T-helper 17 cell (primary cell): ENCODE measurements at regions not wholly inside any gene's neighbourhood (a gene's known extent, or its start where the extent isn't known, plus 50 kb on each side); places are given as distances from the start of the nearest gene placed in this dataset.
"Not testable (repeated sequence)": the region's sequence is repeated elsewhere in the genome, so short reads cannot be mapped to it uniquely, and the experiment has no call there.

Experiments used
- ATAC-seq: fragments of 150-1000 bp; cut with Tn5 transposase; 2 replicates; pipeline ENCODE4 v1.10.0; 2021; ENCODE audit warnings: mild to moderate bottlenecking, moderate library complexity
- DNase-seq, 3 donors: peaks; one replicate each; pipeline versions ENCODE4 v3.0.0 to v3.0.0-alpha.2; 2020 to 2021
- H3K9me3 ChIP-seq: one replicate; pipeline ENCODE4 v1.7.0; 2013; ENCODE audit warnings: low read length, mild to moderate bottlenecking; ENCODE audit not compliant: control insufficient read depth, poor library complexity, severe bottlenecking
- H3K27ac Mint-ChIP-seq: one replicate; pipeline ENCODE4 v1.8.0; 2022; ENCODE audit warnings: mild to moderate bottlenecking, moderate library complexity, mixed read lengths
- H3K27me3 Mint-ChIP-seq: one replicate; pipeline ENCODE4 v1.8.0; 2022; ENCODE audit warnings: mixed read lengths
- H3K36me3 Mint-ChIP-seq: one replicate; pipeline ENCODE4 v1.8.0; 2022; ENCODE audit warnings: low read depth, mixed read lengths
- H3K4me1 Mint-ChIP-seq: one replicate; pipeline ENCODE4 v1.8.0; 2022; ENCODE audit warnings: mild to moderate bottlenecking, mixed read lengths
- H3K4me3 Mint-ChIP-seq: one replicate; pipeline ENCODE4 v1.8.0; 2022; ENCODE audit warnings: mild to moderate bottlenecking, moderate library complexity, mixed read lengths

DNA sequence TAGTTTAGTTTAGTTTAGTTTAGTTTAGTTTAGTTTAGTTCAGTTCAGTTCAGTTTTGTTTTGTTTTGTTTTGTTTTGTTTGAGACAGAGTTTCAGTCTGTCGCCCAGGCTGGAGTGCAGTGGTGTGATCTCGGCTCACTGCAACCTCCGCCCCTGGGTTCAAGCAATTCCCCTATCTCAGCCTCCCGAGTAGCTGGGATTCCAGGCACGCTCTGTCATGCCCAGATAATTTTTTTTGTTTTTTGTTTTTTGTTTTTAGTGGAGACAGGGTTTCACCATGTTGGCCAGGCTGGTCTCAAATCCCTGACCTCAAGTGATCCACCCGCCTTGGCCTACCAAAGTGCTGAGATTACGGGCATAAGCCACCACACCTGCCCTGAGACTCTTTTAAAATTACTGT, 120.0 kb downstream of the LHX2 start:
- DNase-seq, H3K27me3 Mint-ChIP-seq, H3K27ac Mint-ChIP-seq, H3K4me3 Mint-ChIP-seq, H3K36me3 Mint-ChIP-seq, ATAC-seq, H3K9me3 ChIP-seq: not testable (repeated sequence)
- peaks cover 16% of the 10 kb centered on the region for H3K4me1 Mint-ChIP-seq

DNA sequence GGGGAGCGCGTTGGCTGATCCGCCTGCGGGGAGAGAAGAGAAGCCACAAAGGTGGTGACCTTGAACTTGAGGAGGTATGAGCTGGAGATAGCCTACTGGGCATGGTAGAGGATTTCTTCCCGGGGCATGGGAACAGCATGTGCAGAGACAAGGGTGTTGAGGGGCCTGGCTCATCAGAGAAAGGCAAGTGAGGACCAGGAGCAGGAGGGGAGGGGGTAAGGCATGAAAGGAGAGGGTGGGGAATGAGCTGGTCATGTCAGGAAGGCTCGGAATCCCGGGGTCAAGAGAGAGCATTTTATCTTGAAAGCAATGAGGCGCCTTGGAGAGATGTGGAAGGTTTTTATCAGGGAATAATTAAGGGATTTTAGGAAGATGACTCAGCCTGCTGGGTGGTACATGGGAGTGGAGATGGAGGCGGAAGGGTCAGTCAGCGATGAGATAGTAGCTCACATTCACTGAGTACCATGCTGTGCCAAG, 121.1 kb downstream of the LHX2 start:
- no peak for ATAC-seq
- no peak for DNase-seq
- Mint-ChIP-seq H3K27ac (no peak overlapping the region), H3K36me3 (no peaks in the 10 kb centered on the region), H3K4me1 (peaks cover 9% of the 10 kb centered on the region), H3K4me3 (no peak overlapping the region), H3K27me3 (peaks cover 4% of the 10 kb centered on the region)
- H3K9me3 ChIP-seq = no peaks in the 10 kb centered on the region

DNA sequence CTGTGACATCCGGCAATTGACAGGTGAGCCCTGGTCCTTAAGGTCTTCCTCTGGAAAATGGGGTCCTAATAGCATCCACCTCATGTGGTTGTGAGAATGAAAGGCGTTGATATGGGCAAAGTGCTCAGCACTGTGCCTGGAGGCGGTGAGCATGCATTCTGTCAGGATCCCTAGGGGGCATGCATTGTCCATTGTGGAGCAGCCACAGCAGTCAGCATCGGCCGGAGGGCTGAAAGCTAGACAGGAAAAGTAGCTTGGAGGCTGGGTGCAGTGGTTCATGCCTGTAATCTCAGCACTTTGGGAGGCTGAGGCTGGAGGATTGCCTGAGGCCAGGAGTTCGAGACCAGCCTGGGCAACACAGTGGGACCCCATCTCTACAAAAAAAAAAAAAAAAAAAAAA, 122.2 kb downstream of the LHX2 start:
- H3K4me3 Mint-ChIP-seq = no peak overlapping the region
- H3K9me3 ChIP-seq = no peaks in the 10 kb centered on the region
- peaks cover 9% of the 10 kb centered on the region for H3K4me1 Mint-ChIP-seq
- ATAC-seq (no peak), DNase-seq (no peak)
- no peak overlapping the region for H3K27ac Mint-ChIP-seq
- no peaks in the 10 kb centered on the region for H3K36me3 Mint-ChIP-seq
- H3K27me3 Mint-ChIP-seq = peaks cover 4% of the 10 kb centered on the region

DNA sequence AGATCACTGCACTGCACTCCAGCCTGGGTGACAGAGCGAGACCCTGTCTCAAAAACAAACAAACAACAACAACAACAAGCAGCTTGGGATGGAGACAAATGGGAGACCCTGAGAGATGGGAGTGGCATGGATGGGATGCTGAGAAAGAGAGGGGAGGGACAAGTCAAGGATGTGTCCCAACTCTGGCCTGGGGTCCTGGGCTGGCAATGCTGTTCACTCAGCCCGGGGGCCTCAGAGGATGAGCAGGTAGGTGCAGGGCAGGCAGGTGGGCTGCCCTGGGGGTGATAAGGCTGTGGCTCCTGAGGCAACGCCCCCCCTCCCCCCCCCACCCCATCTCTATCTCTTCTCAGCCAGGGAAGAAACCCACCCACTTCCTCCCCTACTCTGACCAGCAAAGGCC, 123.0 kb downstream of the LHX2 start:
- H3K9me3 ChIP-seq = no peaks in the 10 kb centered on the region
- Mint-ChIP-seq H3K27me3 (no peaks in the 10 kb centered on the region), H3K36me3 (no peaks in the 10 kb centered on the region), H3K4me1 (peaks cover 8% of the 10 kb centered on the region), H3K27ac (no peak overlapping the region), H3K4me3 (no peak overlapping the region)
- no peak for ATAC-seq
- no peak for DNase-seq

DNA sequence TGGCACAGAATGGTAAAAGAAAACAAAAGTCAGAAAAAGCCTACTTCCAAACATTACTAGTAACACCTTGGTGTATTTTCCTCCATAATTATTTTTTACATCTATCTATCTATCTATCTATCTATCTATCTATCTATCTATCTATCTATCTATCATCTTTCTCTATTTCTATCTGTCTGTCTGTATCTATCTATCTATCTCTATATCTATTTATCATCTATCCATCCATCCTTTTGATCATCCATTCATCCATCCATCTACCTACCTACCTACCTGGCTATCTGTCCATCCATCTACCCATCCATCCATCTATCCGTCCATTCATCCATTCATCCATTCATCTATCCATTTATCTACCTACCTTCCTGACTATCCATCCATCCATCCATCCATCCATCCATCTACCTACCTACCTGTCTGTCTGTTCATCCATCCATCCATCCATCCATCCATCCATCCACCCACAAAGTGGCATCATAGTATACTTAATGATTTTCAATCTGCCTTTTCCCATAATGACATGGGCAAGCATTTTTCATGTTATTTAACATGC, 121.9 kb upstream of the NEK6 start:
- peaks cover 6% of the 10 kb centered on the region for H3K4me1 Mint-ChIP-seq
- H3K9me3 ChIP-seq = no peaks in the 10 kb centered on the region
- H3K27ac Mint-ChIP-seq = no peak overlapping the region
- ATAC-seq = no peak
- H3K27me3 Mint-ChIP-seq = no peaks in the 10 kb centered on the region
- no peak overlapping the region for H3K4me3 Mint-ChIP-seq
- no peaks in the 10 kb centered on the region for H3K36me3 Mint-ChIP-seq
- DNase-seq = no peak

DNA sequence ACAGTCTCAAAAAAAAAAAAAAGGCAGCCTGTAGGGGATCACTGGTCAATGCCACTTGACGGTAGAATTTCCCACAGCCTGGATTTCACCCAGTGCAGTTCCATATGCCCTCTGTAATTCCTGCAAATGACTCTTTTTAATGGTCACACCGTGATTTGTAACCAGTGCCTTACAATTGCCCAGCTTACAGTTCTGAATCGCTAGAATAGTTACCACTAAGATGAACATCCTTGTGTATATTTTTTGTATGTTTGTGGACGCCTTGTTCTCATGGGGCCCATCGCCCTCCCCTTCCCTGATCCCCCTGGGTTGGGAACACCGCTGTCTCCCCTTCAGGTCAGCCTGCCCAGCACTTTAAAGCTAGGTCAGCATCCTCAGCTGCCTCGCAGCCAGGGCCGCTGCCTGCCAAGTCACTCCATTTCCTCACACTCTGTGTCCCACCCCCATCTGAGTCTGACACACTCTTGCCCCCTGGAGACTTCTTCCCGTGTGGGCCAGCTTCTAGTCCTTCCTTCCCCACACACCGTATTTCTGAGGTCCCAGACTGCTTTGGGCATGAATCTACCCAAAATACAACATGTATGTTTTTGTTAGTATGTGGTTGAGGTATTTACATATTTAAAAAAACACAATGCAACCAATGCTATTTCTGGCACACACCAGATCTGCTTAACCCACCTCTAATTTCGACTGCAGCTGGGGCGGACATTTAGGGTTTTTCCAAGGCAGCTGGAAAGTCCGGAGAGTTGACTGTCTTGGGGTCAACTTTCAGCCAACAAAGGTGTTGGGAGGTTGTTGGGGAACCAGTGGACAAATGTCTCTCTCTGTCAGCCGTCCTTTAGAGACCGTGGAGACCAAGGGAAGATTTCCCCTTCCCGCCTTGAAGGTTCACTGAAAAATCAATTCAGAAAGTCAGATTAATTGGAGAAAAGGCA, 120.5 kb upstream of the NEK6 start:
- no peaks in the 10 kb centered on the region for H3K27me3 Mint-ChIP-seq
- H3K9me3 ChIP-seq = no peaks in the 10 kb centered on the region
- no peak overlapping the region for H3K27ac Mint-ChIP-seq
- no peak for ATAC-seq
- no peak for DNase-seq
- no peaks in the 10 kb centered on the region for H3K36me3 Mint-ChIP-seq
- no peak overlapping the region for H3K4me3 Mint-ChIP-seq
- peaks cover 6% of the 10 kb centered on the region for H3K4me1 Mint-ChIP-seq

DNA sequence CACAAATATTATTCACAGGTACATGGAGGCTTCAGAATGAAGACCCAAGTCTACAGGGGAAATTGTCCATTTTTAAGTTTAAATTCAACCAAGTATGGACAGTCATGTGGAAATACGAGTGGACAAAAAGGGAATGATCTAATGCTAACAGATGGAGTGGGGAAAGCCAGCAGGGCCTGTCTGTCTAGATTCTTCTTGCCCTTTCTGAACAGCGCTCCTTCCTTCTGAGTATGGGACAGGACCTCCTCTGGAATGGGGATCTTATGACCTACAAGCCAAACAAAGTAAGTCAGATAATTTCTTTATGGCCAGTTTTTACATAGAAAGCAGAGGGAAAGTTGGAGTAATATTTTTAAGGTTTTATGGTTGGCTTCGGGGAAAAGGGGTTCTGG, 119.8 kb upstream of the NEK6 start:
- Mint-ChIP-seq H3K27ac (no peak overlapping the region), H3K4me1 (peaks cover 4% of the 10 kb centered on the region), H3K4me3 (no peak overlapping the region), H3K27me3 (no peaks in the 10 kb centered on the region), H3K36me3 (no peaks in the 10 kb centered on the region)
- no peaks in the 10 kb centered on the region for H3K9me3 ChIP-seq
- no peak for ATAC-seq
- DNase-seq = no peak

DNA sequence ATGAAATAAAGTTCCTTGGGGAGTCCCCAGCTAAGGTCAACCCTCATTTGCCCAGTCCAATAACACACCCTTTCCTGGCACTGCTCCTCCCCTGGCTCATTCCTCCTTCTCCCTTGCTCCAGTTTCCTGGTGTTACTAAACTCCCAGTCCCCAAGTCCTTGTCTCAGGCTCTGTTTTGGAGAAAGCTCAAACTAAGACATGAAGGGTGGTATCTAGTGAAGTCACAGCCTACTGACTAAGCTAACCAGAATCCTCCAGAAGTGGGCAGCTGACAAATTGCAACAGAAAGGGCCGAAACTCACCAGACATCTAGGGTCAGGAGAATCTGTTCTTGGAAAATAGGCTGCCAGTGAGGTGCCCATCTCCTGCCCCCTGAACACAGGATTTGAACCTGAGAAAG, 118.7 kb upstream of the NEK6 start:
- H3K4me1 Mint-ChIP-seq = peaks cover 4% of the 10 kb centered on the region
- DNase-seq = no peak
- no peak overlapping the region for H3K4me3 Mint-ChIP-seq
- no peaks in the 10 kb centered on the region for H3K27me3 Mint-ChIP-seq
- H3K27ac Mint-ChIP-seq = no peak overlapping the region
- H3K36me3 Mint-ChIP-seq = no peaks in the 10 kb centered on the region
- no peak for ATAC-seq
- no peaks in the 10 kb centered on the region for H3K9me3 ChIP-seq

DNA sequence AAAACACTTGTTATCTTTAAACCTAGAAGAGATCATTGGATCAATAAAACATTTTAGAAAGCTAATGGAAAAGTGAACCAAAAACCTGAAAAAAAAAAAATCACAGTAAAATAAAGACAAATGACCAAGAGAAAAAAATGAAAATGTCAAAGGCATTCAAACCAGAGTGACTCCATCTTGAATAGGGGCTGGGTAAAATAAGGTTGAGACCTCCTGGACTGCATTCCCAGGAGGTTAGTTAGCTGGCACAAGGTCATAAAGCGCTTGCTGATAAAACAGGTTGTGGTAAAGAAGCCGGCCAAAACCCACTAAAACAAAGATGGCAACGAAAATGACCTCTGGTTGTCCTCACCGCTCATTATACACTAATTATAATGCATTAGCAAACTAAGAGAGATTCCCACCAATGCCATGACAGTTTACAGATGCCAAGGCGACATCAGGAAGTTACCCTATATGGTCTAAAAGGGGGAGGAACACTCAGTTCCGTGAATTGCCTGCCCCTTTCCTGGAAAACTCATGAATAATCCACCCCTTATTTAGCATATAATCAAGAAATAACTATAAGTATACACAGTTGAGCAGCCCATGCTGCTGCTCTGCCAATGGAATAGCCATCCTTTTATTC, 116.7 kb upstream of the NEK6 start:
- Mint-ChIP-seq H3K27me3 (no peaks in the 10 kb centered on the region), H3K27ac (no peak overlapping the region), H3K4me1 (no peaks in the 10 kb centered on the region), H3K4me3 (no peak overlapping the region), H3K36me3 (no peaks in the 10 kb centered on the region)
- H3K9me3 ChIP-seq = no peaks in the 10 kb centered on the region
- ATAC-seq (no peak), DNase-seq (no peak)

DNA sequence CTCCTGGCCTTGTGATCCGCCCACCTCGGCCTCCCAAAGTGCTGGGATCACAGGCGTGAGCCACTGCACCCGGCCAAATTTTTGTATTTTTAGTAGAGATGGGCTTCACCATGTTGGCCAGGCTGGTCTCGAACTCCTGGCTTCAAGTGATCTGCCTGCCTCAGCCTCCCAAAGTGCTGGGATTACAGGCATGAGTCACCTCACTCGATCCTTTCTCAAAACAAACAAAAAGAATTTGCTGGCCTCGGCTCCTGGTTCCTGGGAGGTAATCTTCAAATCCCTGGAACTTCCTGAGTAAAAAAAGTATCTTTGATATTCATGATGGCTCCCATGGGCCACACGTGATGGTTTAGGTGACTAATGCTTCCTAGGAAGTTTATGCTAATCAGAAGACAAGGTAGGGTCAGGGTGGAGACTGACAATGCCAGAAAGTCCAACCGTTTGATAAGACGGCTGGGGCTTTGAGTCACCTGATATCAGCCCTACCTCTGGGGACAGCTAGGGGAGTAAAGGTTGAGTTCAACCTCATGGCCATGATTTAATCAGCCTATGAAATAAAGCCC, 113.1 kb upstream of the NEK6 start:
- not testable (repeated sequence) for H3K4me1 Mint-ChIP-seq, H3K9me3 ChIP-seq, ATAC-seq, H3K36me3 Mint-ChIP-seq, DNase-seq, H3K27ac Mint-ChIP-seq, H3K27me3 Mint-ChIP-seq, H3K4me3 Mint-ChIP-seq

DNA sequence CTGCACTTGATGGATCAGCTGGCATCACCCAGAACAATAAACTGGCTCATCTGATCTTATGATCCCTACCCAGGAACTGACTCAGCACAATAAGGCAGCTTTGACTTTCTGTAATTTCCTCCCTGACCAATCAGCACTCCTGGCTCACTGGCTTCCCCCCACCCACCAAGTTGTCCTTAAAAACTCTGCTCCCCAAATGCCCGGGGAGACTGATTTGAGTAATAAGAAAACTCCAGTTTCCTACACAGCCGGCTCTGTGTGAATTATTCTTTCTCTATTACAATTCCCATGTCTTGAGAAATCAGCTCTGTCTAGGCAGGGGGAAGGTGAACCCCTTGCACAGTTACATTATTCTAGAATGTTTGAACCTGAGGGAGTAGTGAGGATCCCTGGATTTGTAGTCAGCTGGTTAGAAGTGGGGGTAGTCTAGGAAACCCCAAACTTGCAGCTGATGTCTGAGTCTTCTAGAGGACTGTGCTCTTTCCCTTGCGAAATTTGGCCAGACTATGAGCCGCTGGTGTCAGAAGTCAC, 111.7 kb upstream of the NEK6 start:
- Mint-ChIP-seq H3K27ac (no peak overlapping the region), H3K36me3 (no peaks in the 10 kb centered on the region), H3K27me3 (no peaks in the 10 kb centered on the region), H3K4me3 (no peak overlapping the region), H3K4me1 (no peaks in the 10 kb centered on the region)
- ATAC-seq = no peak
- H3K9me3 ChIP-seq = no peaks in the 10 kb centered on the region
- DNase-seq = no peak

DNA sequence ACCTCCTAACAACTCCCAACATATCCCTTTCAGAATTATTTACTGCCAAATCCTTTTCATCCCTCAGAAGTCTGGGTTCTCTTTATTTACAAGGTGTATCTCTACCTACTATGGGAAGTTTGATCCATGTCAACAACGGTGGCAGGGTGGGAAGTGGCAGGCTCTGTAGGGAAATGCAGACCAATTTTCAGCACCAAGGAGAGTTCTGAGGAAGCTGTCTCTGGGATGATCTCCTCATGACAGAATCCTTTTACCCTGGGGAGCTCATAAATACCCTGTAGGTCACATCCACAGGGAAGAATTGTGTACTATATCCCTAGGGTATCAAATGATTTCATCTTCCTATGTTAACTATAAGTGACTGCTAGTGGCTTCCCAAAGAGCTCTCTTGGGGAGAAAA, 107.8 kb upstream of the NEK6 start:
- no peaks in the 10 kb centered on the region for H3K36me3 Mint-ChIP-seq
- H3K4me1 Mint-ChIP-seq = no peaks in the 10 kb centered on the region
- H3K27me3 Mint-ChIP-seq = no peaks in the 10 kb centered on the region

DNA sequence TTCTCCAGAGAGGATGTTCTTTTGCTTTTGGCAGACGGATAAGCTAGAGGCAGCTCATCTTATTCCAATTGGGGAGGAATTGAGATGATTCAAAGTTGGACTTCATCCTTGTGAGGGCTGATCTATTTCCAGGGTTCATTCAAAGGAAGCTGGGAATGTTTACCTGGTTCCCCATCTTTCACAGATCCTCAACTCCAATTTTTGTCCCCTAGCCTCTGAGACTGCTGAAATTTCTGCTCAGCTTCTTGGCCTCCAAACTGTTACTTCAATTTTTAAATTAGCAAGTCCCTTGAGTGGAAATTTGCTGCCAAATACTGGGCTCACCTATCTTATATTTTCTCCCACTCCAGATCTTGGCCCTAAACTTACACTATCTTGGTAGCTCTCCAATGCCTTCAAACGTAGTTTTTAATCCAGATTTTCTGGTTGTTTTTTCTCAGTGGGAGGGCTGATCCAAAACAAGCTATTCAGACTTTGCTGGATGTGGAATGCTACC, 93.9 kb upstream of the NEK6 start:
- no peak for ATAC-seq
- H3K9me3 ChIP-seq = no peaks in the 10 kb centered on the region
- no peak overlapping the region for H3K4me3 Mint-ChIP-seq
- no peak overlapping the region for H3K27ac Mint-ChIP-seq
- H3K36me3 Mint-ChIP-seq = peaks cover 3% of the 10 kb centered on the region
- peaks cover 6% of the 10 kb centered on the region for H3K27me3 Mint-ChIP-seq
- H3K4me1 Mint-ChIP-seq = no peaks in the 10 kb centered on the region
- no peak for DNase-seq

More for the DNA sequence above, 107.8 kb upstream of the NEK6 start:
- peaks cover 2% of the 10 kb centered on the region for H3K9me3 ChIP-seq
- ATAC-seq (no peak), DNase-seq (no peak)
- H3K27ac Mint-ChIP-seq = no peak overlapping the region
- no peak overlapping the region for H3K4me3 Mint-ChIP-seq
